GM19025 (cell line): ENCODE measurements at regions not wholly inside any gene's neighbourhood (a gene's known extent, or its start where the extent isn't known, plus 50 kb on each side); places are given as distances from the start of the nearest gene placed in this dataset.
"Not testable (repeated sequence)": the region's sequence is repeated elsewhere in the genome, so short reads cannot be mapped to it uniquely, and the experiment has no call there.

ENCODE experiments used
- ATAC-seq: cut with Tn5 transposase; IDR thresholded peaks from one replicate; pipeline ENCODE4 v1.9.1; 2021; ENCODE audit warnings: mild to moderate bottlenecking, low read depth, moderate library complexity; ENCODE audit not compliant: unreplicated experiment

DNA sequence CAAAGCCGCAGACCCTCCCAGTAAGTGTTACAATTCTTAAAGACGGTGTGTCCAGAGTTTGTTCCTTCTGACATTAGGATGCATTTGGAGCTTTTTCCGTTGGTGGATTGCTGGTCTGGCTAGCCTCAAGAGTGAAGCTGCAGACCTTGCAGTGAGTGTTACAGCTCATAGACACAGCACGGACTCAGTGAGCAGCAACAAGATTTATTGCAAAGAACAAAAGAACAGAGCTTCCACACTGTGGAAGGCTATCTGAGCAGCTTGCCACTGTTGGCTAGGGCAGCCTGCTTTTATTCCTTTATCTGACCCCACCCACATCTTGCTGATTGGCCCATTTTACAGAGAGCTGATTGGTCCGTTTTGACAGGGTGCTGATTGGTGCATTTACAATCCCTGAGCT is 242.8 kb upstream of the SGCG start:
- no peak for ATAC-seq

DNA sequence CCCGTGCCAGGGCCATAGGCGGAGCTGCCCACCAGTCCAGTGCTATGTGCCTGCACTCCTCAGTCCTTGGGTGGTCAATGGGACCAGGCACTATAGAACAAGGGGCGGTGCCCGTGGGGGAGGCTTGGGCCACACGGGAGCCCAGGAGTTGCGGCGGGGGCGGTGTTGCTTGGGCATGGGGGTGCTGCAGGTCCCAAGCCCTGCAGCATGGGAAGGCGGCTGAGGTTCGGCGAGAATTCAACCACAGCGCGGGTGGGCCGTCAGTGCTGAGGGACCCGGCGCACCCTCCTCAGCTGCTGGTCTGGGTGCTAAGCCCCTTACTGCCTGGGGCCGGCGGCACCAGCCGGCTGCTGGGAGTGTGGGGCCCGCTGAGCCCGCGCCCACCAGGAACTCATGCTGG is 242.2 kb upstream of the SGCG start:
- no peak for ATAC-seq

DNA sequence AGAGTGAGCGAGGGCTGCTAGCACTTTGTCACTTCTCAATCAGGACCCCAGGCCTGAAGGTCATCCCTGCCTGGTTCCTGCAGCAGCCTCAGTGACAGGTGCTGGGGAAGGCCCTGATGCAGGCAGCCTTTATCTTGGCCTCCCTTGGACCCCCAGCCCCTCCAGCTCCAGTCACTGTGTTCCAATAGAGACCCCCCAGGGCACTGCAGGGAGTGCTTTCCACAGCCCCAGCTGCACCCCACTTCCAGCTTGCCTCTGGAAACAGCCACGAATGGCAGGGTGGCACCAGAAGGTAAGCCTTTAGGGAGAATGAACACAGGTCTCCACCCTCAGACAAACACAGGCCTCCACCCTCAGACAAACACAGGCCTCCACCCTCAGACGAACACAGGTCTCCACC is 241.6 kb upstream of the SGCG start:
- ATAC-seq = no peak

DNA sequence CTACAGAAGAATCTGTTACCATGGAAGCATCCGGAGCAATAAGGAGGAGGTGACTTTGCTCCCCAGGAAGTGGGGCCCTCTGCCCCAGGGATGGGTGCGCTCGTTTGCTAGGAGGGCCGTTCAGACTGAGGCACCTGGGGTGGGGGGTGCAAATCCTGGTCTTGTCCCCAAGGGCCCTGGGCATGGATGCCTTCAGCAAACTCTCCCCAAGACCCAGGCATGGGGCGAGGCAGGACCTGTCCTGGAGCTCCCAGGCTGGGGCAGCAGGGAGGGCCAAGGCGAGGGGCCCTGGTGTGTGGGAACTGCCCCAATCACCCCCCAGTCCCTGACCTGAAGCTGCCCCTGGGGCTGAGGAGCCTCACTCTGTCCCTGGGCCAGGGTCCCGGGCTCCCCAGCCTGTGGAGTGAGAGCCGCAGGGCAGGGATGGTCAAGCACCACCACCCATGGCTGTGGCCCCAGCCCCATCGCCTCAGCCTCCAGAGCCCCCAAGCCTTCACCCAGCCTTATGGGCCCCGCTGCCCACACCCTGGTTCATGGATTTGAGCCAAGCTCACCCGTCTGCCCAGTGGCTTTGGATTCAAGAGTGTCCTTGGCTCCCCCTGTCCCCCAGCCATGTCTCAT is 240.6 kb upstream of the SGCG start:
- no peak for ATAC-seq

DNA sequence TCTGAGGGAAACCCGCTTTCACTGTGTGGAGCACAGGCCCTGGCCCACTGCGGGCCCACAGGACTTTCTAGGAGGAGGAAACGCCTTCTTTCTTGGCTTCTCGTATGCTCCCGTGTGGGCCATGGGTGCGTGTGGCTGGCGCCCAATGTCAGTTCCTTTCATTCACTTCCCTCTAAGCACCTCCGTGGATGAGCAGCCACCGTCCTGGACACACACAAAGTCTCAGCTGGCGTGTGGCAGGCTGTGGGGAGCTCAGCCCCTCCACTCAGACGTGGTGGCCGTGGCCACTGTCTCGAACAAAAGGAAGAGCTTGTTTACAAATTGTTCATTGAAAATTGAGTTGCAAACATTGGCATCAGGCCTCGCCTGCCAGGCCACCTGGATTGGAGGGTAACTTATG is 240.0 kb upstream of the SGCG start:
- ATAC-seq = no peak

GRCh38 chr13:22941495-22941894 is 239.3 kb upstream of the SGCG start:
- ATAC-seq = not testable (repeated sequence)

GRCh38 chr13:22942831-22943230 is 237.9 kb upstream of the SGCG start:
- not testable (repeated sequence) for ATAC-seq

DNA sequence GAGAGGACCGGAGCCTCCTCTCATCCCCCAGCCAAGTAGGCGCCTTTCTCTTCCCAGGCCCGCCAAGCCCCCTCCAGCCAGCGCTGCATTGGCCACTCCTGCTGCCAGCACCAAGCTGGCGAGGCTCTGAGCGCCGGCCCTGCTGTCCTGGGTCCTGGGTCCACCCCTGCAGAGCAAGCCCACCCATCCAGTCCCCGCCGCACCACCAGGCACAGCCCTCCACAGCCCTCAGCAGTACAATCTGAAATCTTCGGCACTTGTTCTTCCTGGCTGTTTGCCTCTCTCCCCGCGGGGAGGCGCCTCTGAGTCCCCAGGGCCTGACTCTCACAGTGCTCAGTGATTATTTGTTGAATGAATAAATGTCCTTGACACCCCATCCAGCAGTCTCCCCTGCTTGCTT is 236.4 kb upstream of the SGCG start:
- no peak for ATAC-seq

DNA sequence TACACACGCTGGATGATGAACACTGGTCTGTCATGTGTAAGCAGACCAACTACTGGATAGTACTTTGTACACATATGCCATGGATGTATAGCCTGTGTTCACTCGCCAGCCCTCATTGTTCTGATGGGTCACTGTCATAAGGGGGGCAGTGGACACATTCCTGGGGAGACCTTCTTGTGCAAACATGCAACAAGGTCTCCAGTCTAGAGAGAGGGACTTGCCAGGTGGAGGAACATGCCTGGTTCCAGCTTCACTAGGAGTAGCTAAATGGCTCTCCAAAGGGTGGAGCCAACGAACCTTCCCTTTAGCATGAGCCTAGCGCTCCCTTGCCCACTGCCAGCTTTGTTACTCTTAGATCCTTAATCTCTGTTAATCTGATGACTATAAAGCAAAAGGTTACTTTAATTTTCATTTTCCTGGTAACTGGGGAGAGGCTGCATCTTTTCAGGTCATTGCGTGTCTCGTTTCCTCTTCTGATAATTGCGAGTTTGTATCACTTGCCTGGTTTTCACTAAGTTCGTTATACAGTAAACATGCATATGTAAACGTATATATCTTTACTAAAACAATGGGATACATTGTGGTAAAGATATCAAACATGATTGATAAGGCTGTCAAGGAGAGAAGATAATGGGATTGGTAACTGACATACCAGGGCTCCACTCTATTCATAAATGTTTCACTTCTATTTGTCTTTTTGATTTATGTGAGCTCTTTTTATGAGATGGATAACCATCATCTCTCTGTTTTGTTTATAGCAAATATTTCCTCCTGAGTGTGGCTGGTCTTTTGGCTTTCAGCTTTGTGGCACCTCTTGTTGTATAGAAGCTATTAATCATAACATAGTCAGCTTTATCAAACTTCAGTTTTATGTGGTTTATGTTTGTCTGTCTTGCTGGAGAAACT is 235.2 kb upstream of the SGCG start:
- no peak for ATAC-seq

DNA sequence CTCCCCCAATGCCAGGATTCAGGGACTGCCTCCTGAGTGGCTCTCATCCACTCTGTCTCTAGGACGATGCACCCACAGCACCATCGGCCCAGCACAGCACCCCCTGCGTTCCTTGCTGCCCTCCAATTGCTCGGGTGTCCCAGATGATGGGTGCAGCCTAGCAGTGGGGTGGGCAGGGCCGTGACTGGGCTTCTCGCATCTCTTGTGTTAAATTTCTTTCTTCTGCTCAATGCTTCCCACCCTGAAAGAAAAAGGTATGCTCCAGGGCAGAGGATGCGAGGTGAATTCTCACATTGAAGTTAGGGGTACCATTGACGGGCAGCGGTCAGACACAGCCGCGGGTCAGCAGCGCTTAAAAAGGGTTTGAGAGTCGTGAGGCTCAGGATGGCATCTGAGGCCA is 232.4 kb upstream of the SGCG start:
- no peak for ATAC-seq

DNA sequence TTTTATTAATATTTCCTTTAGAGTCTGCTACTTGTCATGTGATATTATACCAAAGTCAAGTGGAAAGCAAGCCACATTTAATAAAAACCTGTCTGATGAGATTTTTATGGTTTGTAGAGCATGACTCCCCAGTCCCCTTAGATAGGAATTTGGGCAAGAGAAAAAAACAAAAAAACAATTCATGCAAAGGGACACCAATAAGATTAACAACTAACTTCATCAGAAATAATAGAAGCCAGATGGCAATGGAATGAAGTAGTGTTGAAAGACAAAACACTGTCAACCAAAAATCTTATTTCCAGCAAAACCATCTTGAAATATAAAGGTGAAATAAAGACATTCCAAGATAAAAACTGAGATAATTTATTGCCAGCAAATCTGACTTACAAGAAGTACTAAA is 228.8 kb upstream of the SGCG start:
- not testable (repeated sequence) for ATAC-seq

GRCh38 chr13:22955147-22955546 is 225.6 kb upstream of the SGCG start:
- not testable (repeated sequence) for ATAC-seq

DNA sequence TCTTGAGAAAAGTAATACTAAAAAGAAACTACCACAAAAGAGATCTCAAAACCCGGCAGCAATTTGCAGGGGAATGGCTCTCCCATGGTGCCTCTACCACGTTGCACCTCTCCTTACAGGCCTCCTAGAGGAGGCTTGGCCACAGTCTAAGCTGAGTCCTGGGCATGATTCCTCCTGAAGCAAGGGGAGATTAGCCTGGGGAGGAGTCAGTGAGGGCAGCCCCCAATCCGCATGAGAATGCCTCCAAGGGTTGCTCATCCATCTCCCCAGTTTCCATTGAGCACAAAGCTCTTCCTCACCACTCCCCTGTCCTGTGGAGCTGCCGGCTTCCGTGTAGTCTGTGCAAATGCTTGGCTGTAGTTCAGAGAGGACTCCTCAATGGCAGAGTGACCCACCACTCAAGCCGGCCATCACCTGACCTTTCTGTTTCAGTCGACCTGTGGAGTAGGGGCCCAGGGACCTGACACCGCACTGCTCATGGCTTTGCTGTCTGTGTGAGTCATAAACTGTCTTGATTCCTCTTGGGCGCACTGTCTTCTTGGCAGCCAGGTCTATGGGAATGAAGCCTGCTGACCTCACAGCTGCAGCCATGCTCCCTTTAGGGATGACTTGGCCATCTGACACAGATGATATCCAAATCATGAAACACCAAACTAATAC is 224.2 kb upstream of the SGCG start:
- ATAC-seq = not testable (repeated sequence)

- not testable (repeated sequence) for ATAC-seq
Observed at GRCh38 chr13:22959859-22960258, 220.9 kb upstream of the SGCG start.

DNA sequence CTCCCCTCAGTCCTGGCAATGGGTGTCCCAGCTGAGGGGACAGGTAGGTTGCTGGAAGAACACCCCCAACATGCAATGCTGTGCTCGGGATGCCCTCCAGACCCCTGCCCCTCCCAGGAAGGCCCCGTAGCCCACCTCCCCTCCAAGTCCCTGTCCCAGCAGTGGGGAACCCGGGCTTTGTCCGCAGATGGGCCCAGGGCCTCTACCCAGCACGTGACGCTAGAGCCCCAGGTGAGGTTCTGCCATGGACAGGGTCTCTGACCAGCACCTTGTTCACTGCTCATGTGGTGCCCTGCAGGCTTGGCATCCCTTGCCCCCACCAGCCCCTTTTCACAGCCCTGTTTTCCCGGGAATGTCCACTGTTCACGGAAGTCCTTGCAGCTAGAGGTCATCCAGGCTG is 220.0 kb upstream of the SGCG start:
- ATAC-seq = no peak

- not testable (repeated sequence) for ATAC-seq
Observed at GRCh38 chr13:22961342-22961741, 219.4 kb upstream of the SGCG start.

DNA sequence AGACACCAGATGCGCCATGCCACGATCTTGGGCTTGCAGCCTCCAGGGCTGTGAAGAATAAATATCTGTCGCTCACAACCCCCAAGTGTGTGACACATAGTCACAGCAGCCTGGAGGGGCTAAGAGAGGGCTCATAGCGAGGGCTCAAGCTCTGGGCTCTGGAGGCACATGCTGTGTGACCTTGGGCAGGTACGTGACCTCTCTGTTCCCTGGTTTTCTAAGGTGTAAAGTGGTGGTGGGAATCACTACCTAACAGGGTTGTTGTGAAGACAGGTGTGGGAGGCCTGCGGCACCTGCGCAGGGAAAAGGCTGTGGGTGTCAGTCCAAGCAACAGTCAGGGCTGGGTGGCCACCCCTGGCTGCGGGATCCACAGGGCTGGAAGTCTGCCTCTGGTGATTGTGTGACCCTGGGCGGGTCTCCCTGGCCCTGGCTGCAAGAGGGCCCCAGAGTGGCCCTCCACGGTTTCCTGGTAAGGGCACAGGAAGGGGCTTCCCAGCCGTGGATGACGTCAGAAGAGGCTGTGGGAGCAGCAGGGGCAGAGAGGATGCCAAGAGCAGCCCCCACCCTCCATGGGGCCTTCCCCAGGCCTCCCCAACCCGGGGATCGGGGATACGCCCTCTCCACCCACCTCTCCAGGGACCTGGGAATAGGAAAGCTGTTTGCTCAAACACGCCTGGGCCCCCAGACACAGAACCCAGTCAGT is 218.8 kb upstream of the SGCG start:
- no peak for ATAC-seq

GRCh38 chr13:22963384-22964053 is 217.3 kb upstream of the SGCG start:
- ATAC-seq = not testable (repeated sequence)

DNA sequence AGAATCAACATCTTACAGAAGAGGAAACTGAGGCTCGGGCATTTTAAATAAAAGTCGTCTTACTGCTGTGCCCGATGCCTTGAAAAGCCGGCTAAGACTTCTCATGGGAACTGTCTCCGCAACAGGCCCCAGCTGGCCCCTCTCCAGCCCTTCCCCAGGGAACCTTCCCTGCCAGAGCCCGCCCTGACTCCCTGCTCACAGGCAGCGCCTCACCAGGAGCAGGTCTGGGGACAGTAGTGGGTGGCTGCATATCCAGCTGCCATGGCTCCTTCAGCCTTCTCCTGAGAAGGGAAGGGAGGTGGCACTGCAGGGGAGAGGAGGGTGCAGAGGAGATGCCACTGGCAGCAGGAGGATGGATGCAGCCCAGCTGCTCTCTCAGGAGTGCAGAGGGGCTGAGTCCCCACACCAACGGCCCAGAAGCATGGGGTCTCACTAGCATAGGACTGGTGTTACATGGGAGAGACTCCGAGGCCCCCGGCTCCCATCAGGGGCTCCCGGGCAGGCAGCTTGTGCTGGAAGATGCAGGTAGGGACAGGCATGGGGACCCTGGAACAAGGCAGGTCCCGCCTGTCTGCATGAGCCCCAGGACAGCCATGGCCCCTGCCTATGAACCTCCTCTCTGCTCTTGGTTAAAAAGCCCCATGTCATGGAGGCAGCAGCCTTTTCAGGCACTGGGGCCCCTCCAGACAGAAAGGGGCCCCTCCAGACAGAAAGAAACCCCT is 216.4 kb upstream of the SGCG start:
- ATAC-seq = no peak
